Sigmoid colon (tissue), 6 donors: ENCODE measurements at regions not wholly inside any gene's neighbourhood (a gene's known extent, or its start where the extent isn't known, plus 50 kb on each side); places are given as distances from the start of the nearest gene placed in this dataset.

Experiments
- DNase-seq: peaks from one replicate; pipeline ENCODE4 v3.0.0-alpha.2; 2019
- H3K27ac ChIP-seq, 4 donors: fragments of 200-600 bp; sonication (generic); one replicate each; pipeline ENCODE4 v1.5.1; 2016 to 2019; ENCODE audit warnings: mild to moderate bottlenecking in 1 of 4
- H3K27me3 ChIP-seq, 3 donors: fragments of 200-600 bp; sonication (generic); one replicate each; pipeline ENCODE4 v1.5.1; 2019; ENCODE audit warnings: mild to moderate bottlenecking in 1 of 3
- H3K36me3 ChIP-seq, 4 donors: fragments of 200-600 bp; sonication (generic); one replicate each; pipeline ENCODE4 v1.5.1; 2016 to 2019
- H3K4me1 ChIP-seq, 4 donors: fragments of 200-600 bp; sonication (generic); one replicate each; pipeline ENCODE4 v1.5.1; 2017 to 2019
- H3K4me3 ChIP-seq, 4 donors: fragments of 200-600 bp; sonication (generic); one replicate each; pipeline ENCODE4 v1.5.1; 2017 to 2019; ENCODE audit warnings: mild to moderate bottlenecking in 2 of 4, moderate library complexity in 1 of 4
- H3K9me3 ChIP-seq, 4 donors: fragments of 200-600 bp in 3 of 4; sonication (generic) in 3 of 4; one replicate each; pipeline versions ENCODE4 v1.5.1 to v1.6.1; 2013 to 2019
- EP300 ChIP-seq, 4 donors: sonication (generic); formaldehyde crosslinking; IDR thresholded peaks; one replicate each; pipeline ENCODE4 v1.6.1; 2017; ENCODE audit warnings: antibody characterized with exemption in 4 of 4
- POLR2A ChIP-seq, 2 donors: fragments of 450-650 bp; IDR thresholded peaks; one replicate each; pipeline ENCODE4 v1.6.1; 2016; ENCODE audit warnings: antibody characterized with exemption in 2 of 2, mild to moderate bottlenecking in 2 of 2, moderate library complexity in 2 of 2
- POLR2AphosphoS5 ChIP-seq, 4 donors: sonication (generic); formaldehyde crosslinking; IDR thresholded peaks; one replicate each; pipeline ENCODE4 v1.6.1; 2017; ENCODE audit warnings: antibody characterized with exemption in 4 of 4
- WGBS, 2 donors: extraction: QIAGEN DNeasy Blood & Tissue Kit; methylation state at CpG; one replicate each; pipeline ENCODE4 v1.1.7; 2013; 5-methylcytosine and 5-hydroxymethylcytosine counted together
- intact Hi-C: fragments of 100-400 bp; cut with DNase I; formaldehyde crosslinking; loops from one replicate; pipeline ENCODE4 v1.15.1; 2023
- TF ChIP-seq, protein P1 (sequence below), 4 experiments: fragments of 450-650 bp in 3 of 4; fragments of 200-600 bp in 1 of 4; IDR thresholded peaks; one replicate each; pipeline ENCODE4 v1.5.1; 2016 to 2019; ENCODE audit warnings: antibody characterized with exemption in 4 of 4, mild to moderate bottlenecking in 3 of 4, moderate library complexity in 2 of 4
- donor health status: healthy with polysubstance abuse.
- donor health status: healthy.

GRCh38 chr17:6290488-6291196 lies 144.3 kb downstream of the AIPL1 start:
- WGBS, 2 donors, result 79 to 88% methylated on average over 2 of the region's 2 CpGs
- Histone ChIP-seq H3K4me3 (no peak overlapping the region), H3K36me3 (no peaks in the 10 kb centered on the region), H3K9me3 (no peaks in the 10 kb centered on the region), H3K4me1 (no peaks in the 10 kb centered on the region), H3K27ac (no peak overlapping the region), H3K27me3 (no peaks in the 10 kb centered on the region)
- intact Hi-C loops, result no loop called here
- no peak for DNase-seq
- TF ChIP-seq, protein P1, sequence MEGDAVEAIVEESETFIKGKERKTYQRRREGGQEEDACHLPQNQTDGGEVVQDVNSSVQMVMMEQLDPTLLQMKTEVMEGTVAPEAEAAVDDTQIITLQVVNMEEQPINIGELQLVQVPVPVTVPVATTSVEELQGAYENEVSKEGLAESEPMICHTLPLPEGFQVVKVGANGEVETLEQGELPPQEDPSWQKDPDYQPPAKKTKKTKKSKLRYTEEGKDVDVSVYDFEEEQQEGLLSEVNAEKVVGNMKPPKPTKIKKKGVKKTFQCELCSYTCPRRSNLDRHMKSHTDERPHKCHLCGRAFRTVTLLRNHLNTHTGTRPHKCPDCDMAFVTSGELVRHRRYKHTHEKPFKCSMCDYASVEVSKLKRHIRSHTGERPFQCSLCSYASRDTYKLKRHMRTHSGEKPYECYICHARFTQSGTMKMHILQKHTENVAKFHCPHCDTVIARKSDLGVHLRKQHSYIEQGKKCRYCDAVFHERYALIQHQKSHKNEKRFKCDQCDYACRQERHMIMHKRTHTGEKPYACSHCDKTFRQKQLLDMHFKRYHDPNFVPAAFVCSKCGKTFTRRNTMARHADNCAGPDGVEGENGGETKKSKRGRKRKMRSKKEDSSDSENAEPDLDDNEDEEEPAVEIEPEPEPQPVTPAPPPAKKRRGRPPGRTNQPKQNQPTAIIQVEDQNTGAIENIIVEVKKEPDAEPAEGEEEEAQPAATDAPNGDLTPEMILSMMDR (IDR thresholded peaks at IDR 0.05), result no peak
- no peak for TF ChIP-seq EP300 (IDR thresholded peaks at IDR 0.05)
- no peak for TF ChIP-seq POLR2A (IDR thresholded peaks at IDR 0.05)
- TF ChIP-seq POLR2AphosphoS5 (IDR thresholded peaks at IDR 0.05), result no peak

DNA sequence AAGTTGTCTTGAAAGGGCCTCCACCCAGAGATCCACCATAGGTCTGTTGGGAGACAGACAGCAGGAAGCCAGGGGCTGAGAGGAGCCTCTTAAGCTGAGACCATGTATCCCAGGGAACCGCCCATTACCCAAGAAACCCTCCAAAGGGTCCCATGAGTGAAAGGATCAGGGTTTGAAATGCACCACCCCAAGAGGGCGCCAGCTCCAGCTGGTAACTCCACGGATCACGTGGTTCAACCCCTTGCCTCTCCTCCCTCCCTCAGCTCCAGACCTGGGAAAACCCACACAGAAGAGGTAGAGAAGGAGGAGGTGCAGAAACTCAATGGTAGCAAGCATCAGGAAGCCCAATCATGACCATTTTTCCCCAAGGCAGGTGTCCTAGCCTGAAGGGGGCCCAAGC lies 148.7 kb downstream of the AIPL1 start:
- intact Hi-C loops, result no loop called here
- 36 to 51% methylated on average over 4 of the region's 4 CpGs for WGBS, 2 donors
- Histone ChIP-seq H3K27ac (no peak overlapping the region), H3K4me3 (no peak overlapping the region), H3K9me3 (peaks cover 0 to 3% (median 0%) of the 10 kb centered on the region in 4 donors), H3K36me3 (no peaks in the 10 kb centered on the region), H3K4me1 (no peaks in the 10 kb centered on the region), H3K27me3 (no peaks in the 10 kb centered on the region)
- no peak for TF ChIP-seq POLR2A (IDR thresholded peaks at IDR 0.05)
- TF ChIP-seq, protein P1 (IDR thresholded peaks at IDR 0.05), result no peak
- no peak for TF ChIP-seq POLR2AphosphoS5 (IDR thresholded peaks at IDR 0.05)
- no peak for TF ChIP-seq EP300 (IDR thresholded peaks at IDR 0.05)
- no peak for DNase-seq

DNA sequence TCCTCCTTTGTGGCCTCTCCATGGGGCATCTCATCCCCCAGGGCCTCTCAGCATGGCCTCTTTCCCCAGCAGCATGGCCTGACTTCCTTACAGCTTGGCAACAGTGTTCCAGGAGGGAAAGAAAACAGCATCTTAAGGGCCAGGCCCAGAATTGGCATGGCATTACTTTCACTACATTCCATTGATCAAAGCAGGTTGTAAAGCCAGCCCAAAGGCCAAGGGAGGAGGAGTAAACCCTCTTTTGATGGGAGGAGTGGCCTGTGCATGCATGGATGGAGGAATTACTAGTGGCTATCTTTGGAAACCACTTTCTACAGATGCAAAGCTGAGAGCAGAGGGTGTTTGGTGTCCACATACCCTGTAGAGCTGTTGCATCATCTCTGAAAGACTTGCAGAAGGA lies 149.4 kb downstream of the AIPL1 start:
- H3K4me1 ChIP-seq, result no peaks in the 10 kb centered on the region
- H3K4me3 ChIP-seq, result no peak overlapping the region
- DNase-seq, result no peak
- intact Hi-C loops, result no loop called here
- H3K9me3 ChIP-seq, result peaks cover 0 to 3% (median 0%) of the 10 kb centered on the region in 4 donors
- H3K27me3 ChIP-seq, result no peaks in the 10 kb centered on the region
- H3K27ac ChIP-seq, result no peak overlapping the region
- no peak for TF ChIP-seq EP300 (IDR thresholded peaks at IDR 0.05)
- TF ChIP-seq POLR2A (IDR thresholded peaks at IDR 0.05), result no peak
- no peak for TF ChIP-seq POLR2AphosphoS5 (IDR thresholded peaks at IDR 0.05)
- H3K36me3 ChIP-seq, result no peaks in the 10 kb centered on the region

DNA sequence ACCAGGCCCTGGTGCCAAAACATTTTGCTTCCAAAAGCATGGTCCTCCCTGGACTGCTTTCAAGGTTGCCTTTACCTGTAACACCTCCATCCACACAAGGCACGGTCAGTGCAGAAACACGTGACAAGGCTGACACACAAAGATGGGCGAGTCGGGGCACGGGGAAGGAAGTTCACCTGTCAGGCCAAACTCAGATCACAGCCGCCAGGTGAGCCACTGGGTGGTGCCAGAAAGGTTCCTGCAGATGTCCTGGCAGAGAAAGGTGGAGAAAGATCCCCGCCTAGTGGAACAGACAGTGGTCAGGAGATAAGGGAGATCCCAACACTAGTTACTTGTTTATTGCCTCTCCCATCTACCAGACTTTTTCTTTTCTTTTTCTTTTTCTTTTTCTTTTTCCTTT lies 155.3 kb downstream of the AIPL1 start:
- Histone ChIP-seq H3K9me3 (peaks cover 0 to 3% (median 0%) of the 10 kb centered on the region in 4 donors), H3K36me3 (no peaks in the 10 kb centered on the region), H3K4me3 (no peak overlapping the region), H3K4me1 (no peaks in the 10 kb centered on the region), H3K27me3 (no peaks in the 10 kb centered on the region), H3K27ac (no peak overlapping the region)
- 13 to 34% methylated on average over 7 of the region's 7 CpGs for WGBS, 2 donors
- intact Hi-C loops, result no loop called here
- DNase-seq, result no peak
- TF ChIP-seq EP300 (IDR thresholded peaks at IDR 0.05), result no peak
- TF ChIP-seq, protein P1 (IDR thresholded peaks at IDR 0.05), result no peak
- TF ChIP-seq POLR2A (IDR thresholded peaks at IDR 0.05), result no peak
- TF ChIP-seq POLR2AphosphoS5 (IDR thresholded peaks at IDR 0.05), result no peak

DNA sequence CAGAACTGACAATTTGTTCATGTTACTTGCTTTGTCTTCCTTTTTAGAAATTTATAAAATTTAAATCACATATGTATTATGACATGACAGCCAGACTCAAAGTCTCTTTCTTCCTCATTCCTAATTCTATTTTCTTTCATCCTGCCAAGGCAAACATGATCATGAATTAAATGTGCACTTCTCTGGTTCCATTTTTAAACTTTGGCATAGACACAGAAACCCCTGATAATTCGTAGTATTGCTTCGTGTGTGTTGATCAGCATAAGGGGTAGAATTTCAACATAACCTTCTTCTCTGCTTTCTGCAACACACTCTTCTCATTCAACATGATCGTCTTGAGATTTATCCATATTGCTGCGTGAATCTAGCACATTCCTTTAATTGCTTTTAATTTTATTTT lies 156.5 kb downstream of the AIPL1 start:
- intact Hi-C loops, result no loop called here
- TF ChIP-seq POLR2AphosphoS5 (IDR thresholded peaks at IDR 0.05), result no peak
- no peak for TF ChIP-seq POLR2A (IDR thresholded peaks at IDR 0.05)
- no peak for TF ChIP-seq EP300 (IDR thresholded peaks at IDR 0.05)
- TF ChIP-seq, protein P1 (IDR thresholded peaks at IDR 0.05), result no peak
- Histone ChIP-seq H3K27ac (no peak overlapping the region), H3K4me3 (no peak overlapping the region), H3K27me3 (no peaks in the 10 kb centered on the region), H3K4me1 (no peaks in the 10 kb centered on the region), H3K9me3 (peaks cover 0 to 3% (median 0%) of the 10 kb centered on the region in 4 donors), H3K36me3 (no peaks in the 10 kb centered on the region)
- no peak for DNase-seq
- 80 to 92% methylated on average over 4 of the region's 4 CpGs for WGBS, 2 donors
